G401.6 (cell line): ENCODE measurements at regions not wholly inside any gene's neighbourhood (a gene's known extent, or its start where the extent isn't known, plus 50 kb on each side); places are given as distances from the start of the nearest gene placed in this dataset.
"Not testable (repeated sequence)": the region's sequence is repeated elsewhere in the genome, so short reads cannot be mapped to it uniquely, and the experiment has no call there.

ENCODE experiments used
- FAIRE-seq: peaks from 2 replicates; lab custom pipeline; 2012; peaks lifted over from hg19 to GRCh38; lab: Jason Lieb, UNC

- FAIRE-seq, result no peak
Measured at GRCh38 chr4:28831867-28832266, 1888.3 kb upstream of the PCDH7 start.

GRCh38 chr4:28832444-28832843, 1887.7 kb upstream of the PCDH7 start:
- no peak for FAIRE-seq

DNA sequence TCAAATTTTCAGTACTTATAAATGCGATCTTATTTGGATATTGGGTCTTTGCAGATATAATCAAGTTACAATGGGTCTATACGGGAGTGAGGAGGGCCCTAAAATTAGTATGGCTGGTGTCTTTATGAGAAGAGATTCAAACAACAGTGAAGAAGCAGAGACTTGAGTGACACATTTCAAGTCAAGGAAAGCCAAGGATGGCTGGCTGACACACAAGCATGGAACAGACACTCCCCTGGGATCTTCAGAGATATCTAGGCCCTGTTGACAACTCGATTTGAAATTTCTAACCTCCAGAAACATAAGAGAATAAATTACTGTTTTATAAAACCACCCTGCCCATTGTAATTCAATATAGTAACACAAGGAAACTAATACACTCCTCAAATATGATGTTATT, 1886.0 kb upstream of the PCDH7 start:
- FAIRE-seq, result no peak

DNA sequence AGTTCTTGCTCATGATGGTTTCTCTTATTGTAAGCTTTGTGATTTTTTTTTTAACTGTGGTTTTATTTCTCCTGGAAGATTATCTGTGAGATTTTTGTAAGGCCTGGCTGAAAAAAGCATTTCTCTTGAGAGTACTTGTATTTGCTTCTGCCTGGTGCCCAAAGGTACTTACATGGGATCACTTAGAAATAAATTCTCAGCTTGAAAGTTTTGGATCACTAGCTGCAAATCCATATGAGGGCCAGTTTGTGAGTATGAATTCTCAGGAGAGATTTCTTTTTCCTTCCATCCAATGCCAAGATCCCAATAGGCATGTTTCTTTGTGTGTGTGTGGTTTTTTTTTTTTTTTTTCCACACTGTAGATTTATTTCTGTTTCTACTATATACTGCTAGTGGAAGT, 1884.7 kb upstream of the PCDH7 start:
- no peak for FAIRE-seq

GRCh38 chr4:28842271-28842670, 1877.9 kb upstream of the PCDH7 start:
- no peak for FAIRE-seq

DNA sequence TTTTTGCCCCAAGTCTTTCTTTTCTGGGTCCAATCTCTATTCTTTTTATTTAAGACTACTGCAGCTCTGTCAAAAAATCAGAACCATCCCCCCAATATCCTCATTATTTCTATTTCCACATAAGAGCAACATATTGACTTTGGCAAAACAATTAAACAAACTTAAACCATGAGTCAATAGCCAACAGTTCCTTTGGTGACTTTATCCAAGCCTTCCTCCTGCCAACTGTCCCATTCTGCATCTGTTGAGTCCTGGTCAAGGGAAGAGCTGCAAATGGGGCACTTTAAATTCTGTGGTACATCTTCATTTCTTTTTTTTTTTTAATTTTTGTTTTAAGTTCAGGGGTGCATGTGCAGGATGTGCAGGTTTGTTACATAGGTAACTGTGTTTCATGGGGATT, 1875.0 kb upstream of the PCDH7 start:
- FAIRE-seq, result no peak

GRCh38 chr4:28857028-28857427, 1863.1 kb upstream of the PCDH7 start:
- FAIRE-seq, result not testable (repeated sequence)

- no peak for FAIRE-seq
Measured at GRCh38 chr4:28868841-28869240, 1851.3 kb upstream of the PCDH7 start.

DNA sequence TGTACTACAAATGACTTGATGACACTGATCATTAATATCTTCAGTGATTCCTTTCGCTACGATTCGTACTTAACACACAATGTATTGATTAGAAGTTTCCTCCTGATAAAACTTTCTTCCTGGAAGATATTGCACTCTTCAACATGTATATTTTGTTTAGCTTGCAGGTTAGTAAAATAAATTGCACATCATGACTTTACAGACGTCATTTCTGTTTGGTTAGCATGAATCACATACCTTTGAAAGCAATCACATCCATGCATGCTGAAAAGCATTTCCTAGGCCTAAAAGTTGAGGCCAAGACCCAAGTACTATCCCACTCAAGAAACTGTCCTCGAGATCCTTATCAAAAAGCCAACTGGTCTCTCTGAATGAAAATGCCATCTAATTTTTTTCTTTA, 1841.0 kb upstream of the PCDH7 start:
- no peak for FAIRE-seq

- FAIRE-seq, result no peak
Measured at GRCh38 chr4:28879900-28880299, 1840.3 kb upstream of the PCDH7 start.

- no peak for FAIRE-seq
Measured at GRCh38 chr4:28883211-28883610, 1837.0 kb upstream of the PCDH7 start.

GRCh38 chr4:28886934-28887333, 1833.2 kb upstream of the PCDH7 start:
- FAIRE-seq, result no peak

- no peak for FAIRE-seq
Measured at GRCh38 chr4:28890949-28891775, 1829.0 kb upstream of the PCDH7 start.

- FAIRE-seq, result no peak
Measured at GRCh38 chr4:28913466-28913865, 1806.7 kb upstream of the PCDH7 start.

- FAIRE-seq, result no peak
Measured at GRCh38 chr4:28916585-28916984, 1803.6 kb upstream of the PCDH7 start.

GRCh38 chr4:28918871-28919270, 1801.3 kb upstream of the PCDH7 start:
- no peak for FAIRE-seq

DNA sequence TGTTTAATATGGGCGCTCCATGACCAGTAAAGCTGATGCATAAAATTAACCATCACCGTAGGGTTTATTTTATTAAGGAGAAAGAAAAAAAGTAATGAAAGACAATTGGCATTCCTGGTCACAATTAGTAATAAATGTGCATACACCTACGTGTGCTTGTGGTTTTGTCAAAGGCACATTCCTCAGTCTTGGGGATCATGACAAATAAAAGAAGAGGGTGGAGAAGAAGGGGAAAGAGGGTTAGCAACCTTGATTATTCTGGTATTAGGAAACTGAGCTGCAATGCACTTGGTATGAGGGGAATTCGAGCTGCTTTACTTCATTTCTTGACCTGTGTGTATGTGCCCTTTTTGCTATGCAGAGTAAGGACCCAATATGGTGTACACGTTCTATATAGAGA, 1798.3 kb upstream of the PCDH7 start:
- FAIRE-seq, result no peak

GRCh38 chr4:28926156-28926555, 1794.0 kb upstream of the PCDH7 start:
- no peak for FAIRE-seq

DNA sequence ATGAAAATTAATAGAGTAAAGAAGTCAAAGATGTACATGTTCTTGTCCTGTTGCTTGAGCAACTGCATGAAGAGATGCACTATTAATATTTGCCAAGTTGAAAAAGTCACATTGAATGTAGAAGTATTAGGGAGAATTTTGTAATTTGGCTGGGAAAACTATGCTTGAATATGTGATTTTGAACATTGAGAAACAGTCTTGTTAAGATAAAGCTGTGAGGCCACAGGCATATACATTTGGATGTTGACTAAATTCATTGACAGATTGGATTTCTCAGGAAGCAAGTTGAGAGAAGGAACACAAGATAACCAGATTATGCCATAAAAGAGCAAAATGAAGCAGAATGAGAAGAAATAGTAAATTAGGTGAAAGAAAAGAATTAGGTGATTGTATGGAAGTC, 1777.5 kb upstream of the PCDH7 start:
- no peak for FAIRE-seq

DNA sequence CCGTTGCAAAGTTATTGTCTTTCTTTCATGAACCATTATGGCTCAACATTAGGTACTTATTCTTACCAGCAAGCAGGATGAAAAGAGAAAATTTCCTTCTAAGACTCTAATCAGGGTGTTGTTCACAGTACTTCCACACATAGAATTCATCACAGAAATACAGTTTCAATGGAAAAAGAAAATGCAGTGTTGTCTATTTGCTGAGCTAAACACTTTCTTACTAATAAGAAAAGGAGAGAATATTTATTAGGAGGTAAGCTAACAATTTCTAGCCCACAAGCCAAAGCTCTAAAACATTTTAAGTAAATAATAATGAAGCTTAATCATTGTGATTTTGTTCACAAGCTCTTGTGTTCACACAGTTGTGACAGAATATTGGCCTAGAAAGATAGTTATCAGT, 1772.8 kb upstream of the PCDH7 start:
- no peak for FAIRE-seq

DNA sequence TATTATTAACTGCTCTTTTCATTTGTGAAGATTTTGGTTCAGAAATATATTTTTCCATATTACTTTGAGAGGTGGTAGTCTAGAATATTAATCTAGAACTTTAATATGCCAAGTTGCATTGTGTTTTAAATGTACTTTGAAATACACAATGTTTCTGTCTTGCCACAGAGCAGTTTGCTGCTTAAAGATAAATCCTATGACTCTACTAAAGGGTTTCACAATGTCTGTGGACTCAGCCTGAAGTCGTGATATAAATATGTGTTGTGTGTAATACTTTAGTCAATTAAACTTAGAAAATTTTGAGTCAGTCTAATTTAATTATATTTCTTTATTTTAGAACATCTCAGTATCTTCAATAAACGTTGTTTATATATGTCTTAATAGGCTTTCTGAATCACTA, 1771.7 kb upstream of the PCDH7 start:
- no peak for FAIRE-seq

DNA sequence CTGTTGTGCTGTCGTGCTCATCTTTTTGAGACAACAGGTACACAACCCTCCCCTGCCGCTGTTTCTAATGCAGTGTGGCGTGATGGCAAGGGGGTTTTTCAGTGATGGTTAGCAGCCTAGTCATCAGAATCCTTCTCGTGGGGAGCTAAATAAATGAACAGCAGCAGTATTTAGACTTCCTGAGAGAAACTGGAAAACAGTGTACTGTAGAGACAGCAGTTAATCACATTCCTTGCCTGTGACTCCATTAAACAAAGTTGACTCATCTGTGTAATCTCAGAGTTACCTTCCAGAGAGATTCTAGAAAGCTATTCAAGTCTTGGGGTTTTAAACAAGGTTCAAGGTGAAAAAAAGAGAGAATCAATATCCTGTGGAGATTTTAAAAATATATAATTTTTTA, 1753.2 kb upstream of the PCDH7 start:
- no peak for FAIRE-seq

- FAIRE-seq, result no peak
Measured at GRCh38 chr4:28973587-28974350, 1746.4 kb upstream of the PCDH7 start.

- no peak for FAIRE-seq
Measured at GRCh38 chr4:28976369-28976768, 1743.8 kb upstream of the PCDH7 start.
